ENCODE measurements at regions not wholly inside any gene's neighbourhood (a gene's known extent, or its start where the extent isn't known, plus 50 kb on each side); places are given as distances from the start of the nearest gene placed in this dataset.
"Not testable (repeated sequence)": the region's sequence is repeated elsewhere in the genome, so short reads cannot be mapped to it uniquely, and the experiment has no call there.

DNA sequence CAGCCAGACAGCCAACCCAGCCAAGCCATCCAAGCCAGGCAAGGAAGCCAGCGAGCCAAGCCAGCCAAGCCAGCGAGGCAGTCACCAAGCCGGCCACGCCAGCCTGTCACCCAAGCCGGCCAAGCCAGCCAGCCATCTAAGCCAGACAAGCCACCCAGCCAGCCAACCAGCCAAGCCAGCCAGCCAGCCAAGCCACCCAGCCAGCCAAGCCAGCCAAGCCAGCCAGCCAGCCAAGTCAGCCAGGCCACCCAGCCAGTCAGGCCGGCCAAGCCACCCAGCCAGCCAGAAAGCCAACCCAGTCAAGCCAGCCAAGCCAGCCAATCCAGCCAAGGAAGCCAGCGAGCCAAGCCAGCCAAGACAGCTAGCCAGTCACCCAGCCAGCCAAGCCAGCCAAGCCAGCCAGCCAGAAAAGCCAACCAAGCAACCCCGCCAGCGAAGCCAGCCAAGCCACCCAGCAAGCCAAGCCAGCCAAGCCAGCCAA is 201.2 kb downstream of the GOLGA6L6 start:
- no peak for DNase-seq
- peaks cover 67% of the 10 kb centered on the region for H3K9me3 ChIP-seq (replicated peaks; ENCODE audit: control insufficient read depth, low read depth, low read length)
- H3K4me3 ChIP-seq (ENCODE audit: low read length) = no peak overlapping the region
- no peak overlapping the region for H3K27ac ChIP-seq (ENCODE audit: low read length)
- peaks cover 5% of the 10 kb centered on the region for H3K27me3 ChIP-seq (ENCODE audit: control insufficient read depth, insufficient read depth, low read length)
- H3K4me1 ChIP-seq (ENCODE audit: control insufficient read depth, insufficient read depth, low read length) = no peaks in the 10 kb centered on the region
- 77% methylated on average over 9 of the region's 9 CpGs for WGBS (ENCODE audit: insufficient coverage)
- H3K36me3 ChIP-seq (ENCODE audit: control insufficient read depth, insufficient read depth, low read length) = no peaks in the 10 kb centered on the region

- not testable (repeated sequence) for DNase-seq; H3K4me1 ChIP-seq (ENCODE audit: control insufficient read depth, insufficient read depth, low read length); H3K4me3 ChIP-seq (ENCODE audit: low read length); H3K27me3 ChIP-seq (ENCODE audit: control insufficient read depth, insufficient read depth, low read length); H3K36me3 ChIP-seq (ENCODE audit: control insufficient read depth, insufficient read depth, low read length); H3K27ac ChIP-seq (ENCODE audit: low read length)
- WGBS (ENCODE audit: insufficient coverage) = 70% methylated on average over 17 of the region's 17 CpGs
- H3K9me3 ChIP-seq (replicated peaks; ENCODE audit: control insufficient read depth, low read depth, low read length) = peaks cover 59% of the 10 kb centered on the region
Observed at GRCh38 chr15:20339086-20339791, 202.4 kb downstream of the GOLGA6L6 start.

GRCh38 chr15:20338671-20339070 is 202.9 kb downstream of the GOLGA6L6 start:
- not testable (repeated sequence) for H3K4me1 ChIP-seq (ENCODE audit: control insufficient read depth, insufficient read depth, low read length); DNase-seq
- WGBS (ENCODE audit: insufficient coverage) = 87% methylated on average over 12 of the region's 13 CpGs

GRCh38 chr15:20337238-20337637 is 204.4 kb downstream of the GOLGA6L6 start:
- not testable (repeated sequence) for H3K4me3 ChIP-seq (ENCODE audit: low read length); DNase-seq; H3K27me3 ChIP-seq (ENCODE audit: control insufficient read depth, insufficient read depth, low read length); H3K4me1 ChIP-seq (ENCODE audit: control insufficient read depth, insufficient read depth, low read length); H3K36me3 ChIP-seq (ENCODE audit: control insufficient read depth, insufficient read depth, low read length); H3K27ac ChIP-seq (ENCODE audit: low read length)
- H3K9me3 ChIP-seq (replicated peaks; ENCODE audit: control insufficient read depth, low read depth, low read length) = peaks cover 40% of the 10 kb centered on the region
- WGBS (ENCODE audit: insufficient coverage) = 83% methylated on average over 2 of the region's 5 CpGs

More at GRCh38 chr15:20338671-20339070, 202.9 kb downstream of the GOLGA6L6 start:
- not testable (repeated sequence) for H3K4me3 ChIP-seq (ENCODE audit: low read length); H3K27me3 ChIP-seq (ENCODE audit: control insufficient read depth, insufficient read depth, low read length); H3K27ac ChIP-seq (ENCODE audit: low read length); H3K36me3 ChIP-seq (ENCODE audit: control insufficient read depth, insufficient read depth, low read length)
- H3K9me3 ChIP-seq (replicated peaks; ENCODE audit: control insufficient read depth, low read depth, low read length) = peaks cover 53% of the 10 kb centered on the region

- not testable (repeated sequence) for H3K36me3 ChIP-seq (ENCODE audit: control insufficient read depth, insufficient read depth, low read length); H3K4me3 ChIP-seq (ENCODE audit: low read length); H3K4me1 ChIP-seq (ENCODE audit: control insufficient read depth, insufficient read depth, low read length); DNase-seq; H3K27me3 ChIP-seq (ENCODE audit: control insufficient read depth, insufficient read depth, low read length); H3K27ac ChIP-seq (ENCODE audit: low read length)
- H3K9me3 ChIP-seq (replicated peaks; ENCODE audit: control insufficient read depth, low read depth, low read length) = peaks cover 12% of the 10 kb centered on the region
- WGBS (ENCODE audit: insufficient coverage) = 87% methylated on average over 6 of the region's 6 CpGs
Observed at GRCh38 chr15:20334451-20334850, 207.1 kb downstream of the GOLGA6L6 start.

- not testable (repeated sequence) for H3K27ac ChIP-seq (ENCODE audit: low read length); H3K27me3 ChIP-seq (ENCODE audit: control insufficient read depth, insufficient read depth, low read length); H3K9me3 ChIP-seq (replicated peaks; ENCODE audit: control insufficient read depth, low read depth, low read length); DNase-seq; H3K4me1 ChIP-seq (ENCODE audit: control insufficient read depth, insufficient read depth, low read length); H3K4me3 ChIP-seq (ENCODE audit: low read length); H3K36me3 ChIP-seq (ENCODE audit: control insufficient read depth, insufficient read depth, low read length)
- 100% methylated on average over 1 of the region's 4 CpGs for WGBS (ENCODE audit: insufficient coverage)
Observed at GRCh38 chr15:20325751-20326150, 215.8 kb downstream of the GOLGA6L6 start.

DNA sequence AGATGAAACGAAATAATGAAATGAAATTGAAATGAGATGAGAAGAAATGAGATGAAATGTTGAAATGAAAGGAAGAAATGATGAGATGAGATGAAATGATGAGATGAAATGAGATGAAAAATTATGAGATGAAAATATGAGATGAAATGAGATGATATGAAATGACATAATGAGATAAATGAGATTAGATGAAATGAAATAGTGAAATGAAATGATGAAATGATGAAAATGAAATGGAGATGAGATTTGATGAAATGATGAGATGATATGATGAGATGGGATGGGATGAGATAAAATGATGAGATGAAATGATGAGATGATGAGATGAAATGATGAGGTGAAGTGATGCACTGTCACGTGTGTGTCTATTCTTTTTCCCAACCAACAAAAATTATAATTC is 224.5 kb downstream of the GOLGA6L6 start:
- H3K4me1 ChIP-seq (ENCODE audit: control insufficient read depth, insufficient read depth, low read length) = not testable (repeated sequence)

DNA sequence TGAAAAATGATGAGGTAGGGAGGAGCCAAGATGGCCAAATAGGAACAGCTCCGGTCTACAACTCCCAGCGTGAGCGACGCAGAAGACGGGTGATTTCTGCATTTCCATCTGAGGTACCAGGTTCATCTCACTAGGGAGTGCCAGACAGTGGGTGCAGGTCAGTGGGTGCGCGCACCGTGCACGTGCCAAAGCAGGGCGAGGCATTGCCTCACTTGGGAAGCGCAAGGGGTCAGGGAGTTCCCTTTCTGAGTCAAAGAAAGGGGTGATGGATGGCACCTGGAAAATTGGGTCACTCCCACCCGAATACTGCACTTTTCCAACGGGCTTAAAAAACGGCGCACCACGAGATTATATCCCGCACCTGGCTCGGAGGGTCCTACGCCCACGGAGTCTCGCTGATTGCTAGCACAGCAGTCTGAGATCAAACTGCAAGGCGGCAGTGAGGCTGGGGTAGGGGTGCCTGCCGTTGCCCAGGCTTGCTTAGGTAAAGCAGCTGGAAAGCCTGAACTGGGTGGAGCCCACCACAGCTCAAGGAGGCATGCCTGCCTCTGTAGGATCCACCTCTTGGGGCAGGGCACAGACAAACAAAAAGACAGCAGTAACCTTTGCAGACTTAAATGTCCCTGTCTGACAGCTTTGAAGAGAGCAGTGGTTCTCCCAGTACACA is 230.5 kb downstream of the GOLGA6L6 start:
- H3K9me3 ChIP-seq (replicated peaks; ENCODE audit: control insufficient read depth, low read depth, low read length); H3K27ac ChIP-seq (ENCODE audit: low read length); DNase-seq; H3K4me1 ChIP-seq (ENCODE audit: control insufficient read depth, insufficient read depth, low read length); H3K27me3 ChIP-seq (ENCODE audit: control insufficient read depth, insufficient read depth, low read length); H3K36me3 ChIP-seq (ENCODE audit: control insufficient read depth, insufficient read depth, low read length); H3K4me3 ChIP-seq (ENCODE audit: low read length): not testable (repeated sequence)
- 78% methylated on average over 18 of the region's 23 CpGs for WGBS (ENCODE audit: insufficient coverage)

More for the DNA sequence above, 224.5 kb downstream of the GOLGA6L6 start:
- H3K27ac ChIP-seq (ENCODE audit: low read length); H3K36me3 ChIP-seq (ENCODE audit: control insufficient read depth, insufficient read depth, low read length); DNase-seq; H3K27me3 ChIP-seq (ENCODE audit: control insufficient read depth, insufficient read depth, low read length); H3K9me3 ChIP-seq (replicated peaks; ENCODE audit: control insufficient read depth, low read depth, low read length); H3K4me3 ChIP-seq (ENCODE audit: low read length): not testable (repeated sequence)
- 58% methylated on average over 1 of the region's 2 CpGs for WGBS (ENCODE audit: insufficient coverage)

GRCh38 chr15:20310603-20311002 is 231.0 kb downstream of the GOLGA6L6 start:
- H3K9me3 ChIP-seq (replicated peaks; ENCODE audit: control insufficient read depth, low read depth, low read length) = peaks cover 10% of the 10 kb centered on the region
- no peaks in the 10 kb centered on the region for H3K27me3 ChIP-seq (ENCODE audit: control insufficient read depth, insufficient read depth, low read length)
- no peak overlapping the region for H3K4me3 ChIP-seq (ENCODE audit: low read length)
- no peaks in the 10 kb centered on the region for H3K4me1 ChIP-seq (ENCODE audit: control insufficient read depth, insufficient read depth, low read length)
- no peak overlapping the region for H3K27ac ChIP-seq (ENCODE audit: low read length)
- DNase-seq = no peak
- H3K36me3 ChIP-seq (ENCODE audit: control insufficient read depth, insufficient read depth, low read length) = no peaks in the 10 kb centered on the region

DNA sequence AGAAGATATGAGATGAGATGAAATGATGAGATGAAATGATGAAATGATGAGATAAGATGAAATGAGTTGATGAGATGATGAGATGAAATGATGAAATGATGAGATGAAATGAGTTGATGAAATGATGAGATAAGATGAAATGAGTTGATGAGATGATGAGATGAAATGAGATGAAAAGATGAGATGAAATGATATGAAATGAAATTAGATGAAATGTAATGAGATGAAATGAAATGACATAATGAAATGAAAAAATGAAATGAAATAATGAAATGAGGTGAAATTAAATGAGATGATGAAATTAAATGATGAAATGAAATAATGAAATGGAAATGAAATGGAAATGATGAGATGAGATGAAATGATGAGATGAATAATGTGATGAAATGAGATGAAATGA is 231.6 kb downstream of the GOLGA6L6 start:
- not testable (repeated sequence) for H3K36me3 ChIP-seq (ENCODE audit: control insufficient read depth, insufficient read depth, low read length); H3K4me3 ChIP-seq (ENCODE audit: low read length); H3K4me1 ChIP-seq (ENCODE audit: control insufficient read depth, insufficient read depth, low read length); H3K27ac ChIP-seq (ENCODE audit: low read length); DNase-seq; H3K27me3 ChIP-seq (ENCODE audit: control insufficient read depth, insufficient read depth, low read length)
- H3K9me3 ChIP-seq (replicated peaks; ENCODE audit: control insufficient read depth, low read depth, low read length) = peaks cover 12% of the 10 kb centered on the region
